ENCODE measurements at regions not wholly inside any gene's neighbourhood (a gene's known extent, or its start where the extent isn't known, plus 50 kb on each side); places are given as distances from the start of the nearest gene placed in this dataset.

GRCh38 chr16:10333321-10334032 is 52.4 kb upstream of the ATF7IP2 start:
- DNase-seq (ENCODE audit: low spot score) (no peak), ATAC-seq (ENCODE audit: low read depth) (no peak)
- no peaks in the 10 kb centered on the region for H3K27me3 ChIP-seq (ENCODE audit: insufficient read depth, poor library complexity, severe bottlenecking)
- peaks cover 13% of the 10 kb centered on the region for H3K4me1 ChIP-seq (ENCODE audit: insufficient read depth, poor library complexity, severe bottlenecking)
- H3K9me3 ChIP-seq (ENCODE audit: severe bottlenecking), result no peaks in the 10 kb centered on the region
- no peak overlapping the region for H3K27ac ChIP-seq (ENCODE audit: poor library complexity, severe bottlenecking)
- H3K4me3 ChIP-seq (ENCODE audit: severe bottlenecking), result no peak overlapping the region
- no peaks in the 10 kb centered on the region for H3K36me3 ChIP-seq (ENCODE audit: low read depth)
- TF ChIP-seq, protein P1, sequence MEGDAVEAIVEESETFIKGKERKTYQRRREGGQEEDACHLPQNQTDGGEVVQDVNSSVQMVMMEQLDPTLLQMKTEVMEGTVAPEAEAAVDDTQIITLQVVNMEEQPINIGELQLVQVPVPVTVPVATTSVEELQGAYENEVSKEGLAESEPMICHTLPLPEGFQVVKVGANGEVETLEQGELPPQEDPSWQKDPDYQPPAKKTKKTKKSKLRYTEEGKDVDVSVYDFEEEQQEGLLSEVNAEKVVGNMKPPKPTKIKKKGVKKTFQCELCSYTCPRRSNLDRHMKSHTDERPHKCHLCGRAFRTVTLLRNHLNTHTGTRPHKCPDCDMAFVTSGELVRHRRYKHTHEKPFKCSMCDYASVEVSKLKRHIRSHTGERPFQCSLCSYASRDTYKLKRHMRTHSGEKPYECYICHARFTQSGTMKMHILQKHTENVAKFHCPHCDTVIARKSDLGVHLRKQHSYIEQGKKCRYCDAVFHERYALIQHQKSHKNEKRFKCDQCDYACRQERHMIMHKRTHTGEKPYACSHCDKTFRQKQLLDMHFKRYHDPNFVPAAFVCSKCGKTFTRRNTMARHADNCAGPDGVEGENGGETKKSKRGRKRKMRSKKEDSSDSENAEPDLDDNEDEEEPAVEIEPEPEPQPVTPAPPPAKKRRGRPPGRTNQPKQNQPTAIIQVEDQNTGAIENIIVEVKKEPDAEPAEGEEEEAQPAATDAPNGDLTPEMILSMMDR (IDR thresholded peaks at IDR 0.05; ENCODE audit: poor library complexity, severe bottlenecking), result no peak

DNA sequence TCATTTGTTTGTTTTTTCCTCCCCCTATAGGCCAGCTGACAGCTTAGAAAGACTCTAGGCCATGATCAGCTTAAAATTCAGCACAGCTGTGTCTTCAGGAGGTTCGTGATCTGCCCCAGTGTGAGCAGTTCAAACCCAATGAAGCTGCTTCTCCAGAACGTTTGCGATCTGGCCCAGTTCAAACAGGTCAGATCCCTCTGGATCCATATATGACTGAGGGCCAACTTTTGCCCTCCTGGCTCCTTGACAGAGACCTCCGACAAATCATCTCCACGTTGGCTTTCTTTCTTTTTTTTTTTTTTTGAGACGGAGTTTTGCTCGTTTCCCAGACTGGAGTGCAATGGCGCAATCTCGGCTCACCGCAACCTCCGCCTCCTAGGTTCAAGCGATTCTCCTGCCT is 50.2 kb upstream of the ATF7IP2 start:
- no peak for ATAC-seq (ENCODE audit: low read depth)
- Histone ChIP-seq H3K27ac (ENCODE audit: poor library complexity, severe bottlenecking) (no peak overlapping the region), H3K36me3 (ENCODE audit: low read depth) (no peaks in the 10 kb centered on the region), H3K4me3 (ENCODE audit: severe bottlenecking) (no peak overlapping the region), H3K9me3 (ENCODE audit: severe bottlenecking) (peaks cover 10% of the 10 kb centered on the region), H3K4me1 (ENCODE audit: insufficient read depth, poor library complexity, severe bottlenecking) (peaks cover 13% of the 10 kb centered on the region), H3K27me3 (ENCODE audit: insufficient read depth, poor library complexity, severe bottlenecking) (no peaks in the 10 kb centered on the region)
- TF ChIP-seq, protein P1 (IDR thresholded peaks at IDR 0.05; ENCODE audit: poor library complexity, severe bottlenecking), result no peak
- no peak for DNase-seq (ENCODE audit: low spot score)

Data from RWPE2 (cell line).